PFSK-1 (cell line): ENCODE measurements at regions not wholly inside any gene's neighbourhood (a gene's known extent, or its start where the extent isn't known, plus 50 kb on each side); places are given as distances from the start of the nearest gene placed in this dataset.

ENCODE experiments used
- POLR2AphosphoS5 ChIP-seq: IDR thresholded peaks from 2 replicates; pipeline ENCODE4 v1.6.1; 2012; ENCODE audit warnings: low read depth, mild to moderate bottlenecking, control low read depth, low read length, moderate library complexity
- REST ChIP-seq, 2 experiments: IDR thresholded peaks; 2 replicates each; pipeline versions ENCODE4 v1.6.1 to v1.8.0; 2011 to 2012; ENCODE audit warnings: low read depth in 2 of 2, low read length in 2 of 2, control low read depth in 1 of 2, inconsistent platforms in 1 of 2, mild to moderate bottlenecking in 1 of 2, moderate library complexity in 1 of 2; ENCODE audit not compliant: insufficient read depth in 1 of 2
- SIN3A ChIP-seq: IDR thresholded peaks from 2 replicates; pipeline ENCODE4 v1.6.1; 2012; ENCODE audit warnings: mild to moderate bottlenecking, low read length, moderate library complexity, borderline replicate concordance; ENCODE audit not compliant: insufficient read depth

GRCh38 chr12:20006871-20007730 is 361.2 kb upstream of the PDE3A start:
- TF ChIP-seq POLR2AphosphoS5: no peak
- TF ChIP-seq SIN3A: no peak
- TF ChIP-seq REST (IDR thresholded peaks at IDR 0.05; ENCODE audit: insufficient read depth in 1 of 2, low read depth in 2 of 2, low read length in 2 of 2): no peak
